Embryonic facial prominence (tissue), 1 donor: ENCODE measurements at regions not wholly inside any gene's neighbourhood (a gene's known extent, or its start where the extent isn't known, plus 50 kb on each side); places are given as distances from the start of the nearest gene placed in this dataset.
"Not testable (repeated sequence)": the region's sequence is repeated elsewhere in the genome, so short reads cannot be mapped to it uniquely, and the experiment has no call there.

Experiments used
- DNase-seq: peaks from one replicate; pipeline ENCODE4 v3.0.0-alpha.2; 2016; ENCODE audit errors: extremely low spot score

DNA sequence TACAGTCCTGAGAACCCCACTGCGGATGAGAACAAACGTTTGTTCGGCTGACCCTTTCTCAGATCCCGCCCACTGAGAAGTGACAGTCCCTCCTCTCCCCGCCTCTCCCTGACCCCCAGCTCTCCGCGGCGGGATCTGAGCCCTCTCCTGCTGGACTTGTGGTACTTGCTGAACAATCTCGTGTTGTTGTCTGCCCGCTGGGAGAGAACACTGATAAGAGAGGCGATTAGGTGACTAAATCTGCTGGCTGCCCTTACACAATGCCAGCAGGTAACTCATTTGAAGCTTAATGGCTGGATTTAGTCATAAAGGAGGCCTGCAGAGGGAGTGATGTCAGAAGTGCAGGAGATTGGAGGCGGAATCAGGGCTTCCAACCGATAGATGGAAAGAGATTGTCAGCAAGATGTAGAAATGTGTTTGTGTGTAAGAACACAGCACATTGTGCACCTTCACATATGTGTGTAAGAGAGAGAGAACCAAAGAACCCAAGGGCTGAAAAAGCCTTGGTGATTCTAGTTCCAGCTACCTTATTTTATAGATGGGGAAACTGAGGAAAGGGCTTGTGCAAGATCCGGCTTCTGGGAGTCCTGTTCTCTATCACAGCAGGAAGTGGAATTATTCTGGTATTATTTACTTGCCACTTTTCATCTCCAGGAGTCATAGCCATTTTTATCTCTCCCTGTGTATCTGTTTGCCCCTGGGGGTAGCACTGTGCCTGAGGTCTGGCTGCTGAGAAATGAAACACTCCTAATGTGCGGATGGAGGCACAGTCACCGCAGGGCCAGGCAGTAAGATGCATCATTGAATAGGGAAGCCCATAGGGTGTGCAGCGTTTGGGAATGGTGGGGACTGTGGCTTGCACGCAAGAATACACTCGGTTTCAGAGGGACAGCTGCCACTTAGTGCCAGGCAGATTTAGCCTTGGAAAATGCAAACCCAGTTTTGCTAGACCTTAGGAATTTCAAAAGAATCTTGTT, 203.7 kb upstream of the MSX2 start:
- DNase-seq = no peak

DNA sequence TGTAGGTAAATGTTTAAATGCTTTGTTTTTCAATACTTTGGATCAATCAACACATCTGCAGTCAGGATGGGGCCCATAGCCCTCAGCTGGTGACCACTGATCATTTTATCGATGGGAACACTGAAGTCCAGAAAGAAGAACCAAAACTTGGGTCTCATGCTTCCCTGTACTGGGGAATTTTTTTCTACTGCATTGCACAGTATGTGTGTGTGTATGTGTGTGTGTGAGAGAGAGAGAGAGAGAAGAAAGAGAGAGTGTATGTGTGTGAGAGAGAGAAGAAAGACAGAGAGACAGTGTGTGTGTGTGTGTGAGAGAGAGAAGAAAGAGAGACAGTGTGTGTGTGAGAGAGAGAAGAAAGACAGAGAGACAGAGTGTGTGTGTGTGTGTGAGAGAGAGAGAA, 202.9 kb upstream of the MSX2 start:
- DNase-seq = no peak

DNA sequence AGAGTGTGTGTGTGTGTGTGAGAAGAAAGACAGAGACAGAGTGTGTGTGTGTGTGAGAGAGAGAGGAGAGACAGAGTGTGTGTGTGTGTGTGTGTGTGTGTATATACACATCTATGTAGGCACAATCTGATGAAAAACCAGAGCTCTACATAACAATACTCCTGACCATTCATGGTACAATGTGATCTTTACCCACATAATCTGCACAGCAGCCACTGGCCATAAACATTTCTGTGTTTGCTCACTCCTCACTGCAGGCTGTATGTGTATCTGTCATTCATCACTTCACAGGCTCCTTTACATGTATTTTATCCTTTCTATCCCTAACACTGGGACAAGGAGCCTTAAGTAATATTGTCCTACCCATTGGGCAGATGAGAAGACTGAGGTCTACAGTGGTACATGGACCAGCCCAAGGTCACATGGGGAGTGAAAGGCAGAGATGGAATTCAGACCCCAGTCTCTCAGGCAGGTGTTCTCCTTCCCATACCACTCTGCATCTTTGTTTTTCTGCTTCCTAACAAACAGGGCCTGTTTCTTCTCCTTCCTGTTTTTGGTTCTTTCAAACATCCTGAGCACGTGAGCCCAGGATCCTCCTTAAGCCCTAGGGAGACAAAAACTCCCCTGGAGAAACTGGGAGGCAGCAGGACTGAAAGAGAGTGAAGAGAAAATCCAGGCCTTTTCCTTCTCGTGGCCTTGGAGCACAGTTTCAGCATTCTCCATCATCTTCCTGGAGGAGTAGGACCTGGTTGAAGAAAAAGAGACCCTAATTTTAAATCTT, 201.7 kb upstream of the MSX2 start:
- no peak for DNase-seq

DNA sequence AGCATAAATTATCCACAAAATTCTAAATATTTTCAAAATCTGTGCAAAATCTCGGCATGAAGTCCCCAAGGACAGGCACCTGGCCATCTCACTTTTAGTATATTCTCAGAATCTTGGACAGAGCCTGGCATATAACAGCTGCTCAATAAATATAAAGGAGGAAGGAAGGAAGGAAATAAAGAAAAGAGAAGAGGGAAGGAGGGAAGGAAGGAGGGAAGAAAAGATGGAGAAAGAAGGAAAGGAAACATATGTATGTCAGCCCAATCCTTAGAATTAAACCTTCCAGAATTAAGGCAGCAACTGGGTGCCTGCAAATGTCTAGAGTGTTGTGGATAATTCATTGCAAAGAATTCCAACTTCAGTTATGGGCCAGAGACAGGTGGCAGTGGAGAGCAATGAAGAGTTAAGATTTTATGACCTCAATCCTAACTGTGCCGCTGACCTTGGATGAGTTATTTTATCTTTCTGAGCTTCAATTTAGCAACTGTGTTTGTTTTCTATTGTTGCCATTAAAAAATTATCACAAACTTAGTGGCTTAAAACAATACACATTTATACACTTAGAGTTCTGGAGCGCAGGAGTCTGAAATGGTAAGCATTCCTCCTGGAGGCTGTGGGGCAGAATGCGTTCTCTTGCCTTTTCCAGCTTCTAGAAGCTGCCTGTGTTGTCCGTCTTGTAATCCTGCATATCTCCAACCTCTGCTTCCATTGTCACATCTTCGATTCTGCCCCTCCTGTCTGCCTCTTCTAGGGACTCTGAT, 200.9 kb upstream of the MSX2 start:
- DNase-seq = no peak

DNA sequence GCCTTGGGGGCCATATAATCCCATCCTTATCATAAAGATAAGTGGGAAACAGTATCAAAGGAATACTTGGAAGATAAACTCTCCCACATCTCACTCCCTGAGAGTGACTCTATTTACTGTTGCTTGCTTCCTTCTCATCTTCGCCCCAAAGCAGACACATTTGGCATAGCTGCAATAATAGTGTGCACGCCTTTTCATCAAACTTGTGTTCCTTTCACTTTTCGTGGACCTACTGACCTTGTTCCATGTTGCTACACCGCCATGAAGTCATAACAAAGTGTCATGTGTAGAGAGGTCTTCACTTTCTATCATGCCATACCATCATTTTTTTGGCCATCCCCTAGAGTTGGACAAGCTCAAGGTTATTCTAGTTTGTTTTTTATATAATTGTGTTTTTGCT, 200.0 kb upstream of the MSX2 start:
- no peak for DNase-seq

DNA sequence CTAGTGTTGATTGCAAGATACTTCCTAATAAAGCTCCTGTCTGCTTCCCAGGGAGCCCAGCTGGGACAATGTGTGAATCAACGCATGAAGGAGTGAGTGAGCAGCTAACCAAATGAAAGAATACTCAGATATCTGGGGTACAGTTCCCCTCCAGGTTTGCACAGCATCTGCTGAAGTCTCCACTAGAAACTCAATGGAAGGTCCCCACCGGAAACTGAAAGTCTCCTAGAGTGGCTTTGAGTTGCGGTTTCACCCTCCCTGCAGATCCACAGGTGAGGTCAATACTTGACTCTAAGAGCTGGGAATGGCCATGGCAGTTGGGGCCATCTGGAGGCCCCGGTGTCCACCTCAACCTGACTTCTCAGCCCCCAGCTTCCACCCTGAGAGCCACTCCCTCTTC, 198.2 kb upstream of the MSX2 start:
- DNase-seq = no peak

DNA sequence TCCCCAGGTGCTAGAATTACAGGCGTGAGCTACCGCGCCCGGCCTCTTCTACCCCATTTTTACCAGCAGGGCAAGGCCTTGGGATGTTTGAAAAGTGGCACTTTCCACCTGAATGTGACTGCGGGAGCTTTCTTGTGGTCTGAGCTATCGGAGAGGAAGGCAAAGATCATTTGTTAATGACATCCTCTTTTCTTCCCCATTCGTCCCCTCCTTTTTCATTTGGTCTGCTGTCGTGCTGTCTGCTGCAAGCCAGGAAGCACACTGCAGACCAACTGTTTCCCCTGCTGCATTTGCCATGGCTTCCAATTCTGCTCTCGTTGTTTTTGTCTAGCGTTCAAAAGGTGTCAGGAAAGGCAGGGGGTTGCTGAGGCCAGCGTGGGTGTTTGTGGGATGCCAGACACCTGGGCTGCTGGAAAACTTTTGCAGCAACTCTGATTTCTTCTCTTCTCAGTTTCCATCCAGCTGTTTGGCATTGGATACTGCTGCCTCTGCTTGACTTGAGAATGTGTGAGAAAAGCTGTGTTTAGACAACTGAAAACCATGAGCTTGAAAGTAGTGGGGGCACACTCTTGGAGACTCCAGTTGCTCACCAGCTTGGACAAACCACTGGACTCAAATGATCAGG, 196.4 kb upstream of the MSX2 start:
- DNase-seq = no peak

DNA sequence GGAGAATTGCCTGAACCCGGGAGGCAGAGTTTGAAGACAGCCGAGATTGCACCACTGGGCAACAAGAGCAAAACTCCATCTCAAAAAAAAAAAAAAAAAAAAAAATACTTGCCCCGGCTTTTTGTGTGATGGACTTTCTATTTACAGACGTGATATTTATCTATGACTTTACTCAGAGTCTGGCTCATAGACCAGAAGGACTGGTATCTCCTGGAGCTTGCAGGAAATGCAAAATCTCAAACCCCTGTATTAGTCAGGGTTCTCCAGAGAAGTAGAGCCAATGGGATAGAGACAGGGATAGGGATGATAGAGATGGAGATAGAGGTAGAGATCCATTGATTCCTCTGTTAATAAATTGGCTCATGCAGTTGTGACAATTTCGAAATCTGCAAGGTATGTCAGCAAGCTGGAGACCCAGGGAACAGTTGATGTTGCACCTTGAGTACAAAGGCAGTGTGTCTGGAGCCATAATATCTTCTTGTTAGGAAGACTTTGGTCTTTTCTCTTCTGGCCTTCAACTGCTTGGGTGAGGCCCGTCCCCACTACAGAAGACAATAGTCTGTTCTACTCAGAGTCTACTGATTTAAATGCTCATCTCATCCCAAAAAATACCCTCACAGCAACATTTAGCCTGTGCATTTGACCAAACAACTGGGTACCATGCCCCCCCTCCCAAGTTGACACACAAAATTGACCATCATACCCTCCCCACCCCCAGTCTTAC, 195.4 kb upstream of the MSX2 start:
- DNase-seq = no peak

DNA sequence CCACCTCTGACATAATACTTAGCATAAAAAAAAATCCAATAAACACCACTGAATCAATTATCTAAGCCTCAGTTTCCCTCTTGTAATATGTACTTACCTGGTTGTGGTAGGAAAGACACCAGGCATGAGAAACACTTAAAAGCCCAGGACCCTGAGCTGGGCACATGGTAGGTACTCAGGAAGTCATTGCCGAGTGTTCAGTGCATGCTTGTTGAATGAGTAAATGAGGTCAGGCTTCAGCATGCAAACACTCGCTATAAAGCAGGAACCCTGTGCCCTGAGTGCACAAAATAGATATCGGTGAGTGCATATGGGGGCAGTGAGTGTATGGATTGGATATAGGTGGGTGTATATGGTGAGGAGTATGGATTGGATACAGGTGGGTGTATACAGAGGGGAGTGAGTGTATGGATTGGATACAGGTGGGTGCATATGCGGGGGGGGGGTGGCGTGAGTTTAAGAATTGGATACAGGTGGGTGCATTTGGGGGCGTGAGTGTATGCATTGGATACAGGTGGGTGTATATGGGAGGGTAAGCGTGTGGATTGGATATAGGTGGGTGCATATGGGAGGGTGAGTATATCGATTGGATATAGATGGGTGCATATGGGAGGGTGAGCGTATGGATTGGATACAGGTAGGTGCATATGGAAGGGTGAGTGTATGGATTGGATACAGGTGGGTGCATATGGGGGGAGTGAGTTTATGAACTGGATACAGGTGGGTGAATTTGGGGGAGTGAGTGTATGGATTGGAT, 194.3 kb upstream of the MSX2 start:
- DNase-seq = no peak

DNA sequence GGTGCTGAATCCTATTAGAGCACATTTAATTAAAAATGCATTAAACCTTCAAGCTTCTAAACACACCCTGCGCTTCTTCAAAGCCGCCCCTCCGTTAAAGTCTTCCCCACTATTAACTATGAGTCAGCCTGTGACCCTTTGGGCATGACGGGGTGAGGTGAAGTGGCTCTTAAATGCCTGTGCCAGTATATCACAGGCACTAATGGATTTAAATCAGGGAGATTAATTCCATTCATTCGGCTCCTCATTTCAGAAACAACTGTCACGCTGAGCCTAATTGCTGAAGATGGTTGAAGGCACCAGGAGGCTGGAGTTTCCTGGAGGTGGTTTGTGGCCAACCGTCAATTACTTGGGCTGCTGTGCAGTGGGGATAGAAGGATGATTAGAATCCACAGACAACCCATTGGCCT, 192.6 kb upstream of the MSX2 start:
- no peak for DNase-seq

DNA sequence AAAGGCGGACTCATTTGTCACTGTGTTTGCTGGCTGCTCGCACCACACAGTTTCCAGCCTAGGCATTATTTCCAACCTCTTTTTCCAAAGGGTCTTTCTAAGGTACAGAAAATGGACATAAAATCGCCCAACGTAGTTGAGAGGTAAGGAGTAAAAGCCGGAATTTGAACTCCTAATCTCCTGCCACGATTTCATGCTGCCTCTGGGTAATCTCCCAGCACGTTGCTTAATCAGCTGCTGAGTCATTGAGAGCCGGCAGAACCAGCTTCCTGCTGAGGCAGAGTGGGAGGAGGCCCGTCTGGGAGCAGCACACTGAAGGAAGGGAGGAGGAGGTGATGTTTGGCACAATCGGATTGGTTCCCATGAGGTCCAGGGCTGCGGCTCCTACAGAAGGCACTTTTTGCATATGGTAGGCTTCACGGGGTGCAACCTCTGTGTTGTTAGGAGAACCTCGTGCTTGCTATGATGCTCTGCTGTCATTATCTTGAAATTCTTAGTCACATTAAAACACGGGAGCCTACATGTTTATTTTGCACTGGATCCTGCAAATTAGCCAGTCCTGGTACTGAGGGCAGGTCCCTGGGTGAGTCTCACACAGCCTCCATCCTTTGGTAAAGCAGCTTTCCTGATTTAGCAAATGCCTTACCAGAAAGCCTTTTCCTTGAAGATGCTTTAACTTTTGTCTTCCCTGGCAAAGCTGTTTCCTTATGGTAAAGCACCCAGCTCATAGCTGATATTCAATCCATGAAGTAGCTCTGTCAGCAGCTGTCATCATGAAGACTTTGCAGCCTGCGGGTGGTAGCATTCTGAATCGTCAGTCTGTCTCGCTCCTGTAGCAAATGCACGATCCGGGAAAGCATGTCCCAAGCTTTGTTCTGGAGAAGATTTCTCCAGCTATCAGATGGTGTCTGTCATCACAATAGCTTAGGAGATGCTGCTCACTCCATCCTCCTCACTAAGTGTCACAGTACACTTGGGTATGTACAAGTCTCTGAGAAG, 191.6 kb upstream of the MSX2 start:
- DNase-seq = peak; percentile 14

DNA sequence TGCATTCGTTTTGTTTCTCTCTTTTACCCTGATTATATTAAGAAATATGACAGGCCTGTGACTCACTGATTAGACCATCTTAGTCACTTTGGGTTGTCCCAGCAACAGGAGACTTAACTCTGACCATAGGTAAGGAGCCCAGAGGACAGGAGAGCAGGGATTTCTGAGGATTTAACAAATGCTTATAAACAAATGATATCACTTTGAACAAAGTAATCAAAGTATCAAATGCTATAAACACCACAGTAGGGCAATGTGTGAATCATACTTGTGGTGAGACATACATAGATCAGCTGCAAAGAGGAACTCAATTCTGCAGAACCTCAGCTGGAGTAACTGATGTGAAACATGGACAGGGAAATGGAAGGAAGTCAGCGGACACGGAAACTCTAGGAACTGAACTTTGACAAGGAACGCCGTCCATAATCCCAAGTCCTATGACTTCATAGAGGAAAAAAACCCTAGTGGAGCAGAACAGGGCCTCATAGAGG, 190.6 kb upstream of the MSX2 start:
- no peak for DNase-seq

DNA sequence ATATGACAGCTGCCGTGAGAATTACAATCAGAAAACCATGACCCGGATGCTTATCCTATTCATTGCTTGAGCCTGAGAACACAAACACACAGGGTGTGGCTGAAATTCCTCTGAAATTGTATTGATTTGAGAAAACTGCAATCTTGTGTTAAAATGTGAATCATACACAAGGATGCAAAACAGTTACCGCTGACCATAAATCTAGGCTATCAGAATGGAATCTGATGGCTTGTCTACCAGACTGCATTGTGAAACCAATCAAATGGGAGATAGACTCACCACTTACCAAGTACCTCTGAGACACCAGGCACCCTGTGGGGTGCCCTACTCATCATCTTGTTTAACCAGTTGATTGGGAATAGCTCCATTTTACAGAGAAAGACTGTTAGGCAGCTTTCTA, 188.7 kb upstream of the MSX2 start:
- no peak for DNase-seq

DNA sequence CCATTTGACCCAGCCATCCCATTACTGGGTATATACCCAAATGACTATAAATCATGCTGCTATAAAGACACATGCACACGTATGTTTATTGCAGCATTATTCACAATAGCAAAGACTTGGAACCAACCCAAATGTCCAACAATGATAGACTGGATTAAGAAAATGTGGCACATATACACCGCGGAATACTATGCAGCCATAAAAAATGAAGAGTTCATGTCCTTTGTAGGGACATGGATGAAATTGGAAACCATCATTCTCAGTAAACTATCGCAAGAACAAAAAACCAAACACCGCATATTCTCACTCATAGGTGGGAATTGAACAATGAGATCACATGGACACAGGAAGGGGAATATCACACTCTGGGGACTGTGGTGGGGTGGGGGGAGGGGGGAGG, 184.6 kb upstream of the MSX2 start:
- DNase-seq = not testable (repeated sequence)

DNA sequence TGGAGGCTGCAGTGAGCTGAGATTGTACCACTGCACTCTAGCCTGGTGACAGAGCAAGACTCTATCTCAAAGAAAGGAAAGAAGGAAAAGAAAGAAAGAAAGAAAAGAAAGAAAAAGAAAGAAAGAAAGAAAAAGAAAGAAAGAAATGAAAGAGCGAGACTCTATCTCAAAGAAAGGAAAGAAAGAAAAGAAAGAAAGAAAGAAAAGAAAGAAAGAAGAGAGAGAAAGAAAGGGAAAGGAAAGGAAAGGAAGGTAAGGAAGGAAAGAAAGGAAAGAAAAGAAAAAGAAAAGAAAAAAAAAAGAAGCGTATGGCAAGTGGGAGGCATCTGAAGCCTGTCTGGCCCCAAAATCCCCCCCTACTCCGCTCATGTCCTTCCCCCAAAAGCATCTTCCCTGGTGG, 182.3 kb upstream of the MSX2 start:
- DNase-seq = no peak

DNA sequence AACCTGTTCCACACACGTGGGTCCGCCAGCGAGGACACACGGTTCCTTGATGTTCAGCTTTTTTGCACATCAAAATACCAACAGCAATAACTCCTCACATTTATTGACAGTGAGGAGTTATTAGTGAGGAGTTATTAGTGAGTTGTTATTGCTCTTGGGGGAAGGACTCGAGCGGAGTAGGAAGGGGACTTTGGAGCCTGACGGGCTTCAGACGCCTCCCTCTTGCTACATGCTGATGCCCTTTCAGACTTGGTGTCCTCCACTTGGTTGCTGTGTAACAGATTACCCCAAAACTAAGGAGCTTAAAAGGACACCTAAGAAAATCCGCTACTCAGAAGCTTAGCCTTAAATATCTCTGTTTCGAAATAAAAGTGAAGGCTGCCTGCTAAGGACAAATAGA, 181.9 kb upstream of the MSX2 start:
- no peak for DNase-seq

DNA sequence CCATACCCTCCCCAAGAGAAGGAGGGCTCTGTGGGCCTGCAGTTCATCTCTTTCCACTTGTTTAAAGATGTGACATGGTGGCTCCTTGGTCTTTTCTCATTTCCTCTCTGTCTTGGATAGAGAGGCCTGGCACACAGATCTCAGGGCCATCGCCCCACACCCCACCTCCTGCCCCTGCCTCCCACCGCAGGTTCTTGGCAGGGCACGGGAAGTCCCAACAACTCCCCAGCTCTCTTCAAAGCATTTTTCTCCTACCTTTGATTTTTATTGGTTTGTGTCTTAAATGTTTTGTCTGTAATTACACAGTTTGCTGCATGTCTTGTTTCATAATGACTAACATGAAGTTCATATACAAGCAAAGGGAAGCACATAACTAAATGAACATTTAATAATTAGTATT, 178.5 kb upstream of the MSX2 start:
- no peak for DNase-seq

DNA sequence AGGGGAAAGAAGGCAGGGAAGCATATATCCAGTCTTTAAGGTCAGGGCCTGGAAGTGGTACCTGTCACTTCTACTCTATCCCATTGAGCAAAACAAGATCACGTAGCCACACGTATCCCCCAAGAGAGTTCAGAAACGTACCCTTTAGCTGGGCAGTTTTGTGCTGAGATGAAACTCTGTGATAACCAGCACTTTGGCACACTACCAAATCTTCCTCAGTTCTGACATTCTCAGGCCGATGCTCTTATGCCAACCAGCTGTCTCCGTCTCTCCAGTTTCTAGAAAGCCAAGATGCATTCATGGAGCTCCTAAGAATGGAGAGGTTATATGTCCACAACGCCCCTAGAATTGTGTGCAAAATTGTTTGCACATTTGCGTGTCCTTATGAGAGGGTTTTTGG, 176.6 kb upstream of the MSX2 start:
- DNase-seq = no peak

DNA sequence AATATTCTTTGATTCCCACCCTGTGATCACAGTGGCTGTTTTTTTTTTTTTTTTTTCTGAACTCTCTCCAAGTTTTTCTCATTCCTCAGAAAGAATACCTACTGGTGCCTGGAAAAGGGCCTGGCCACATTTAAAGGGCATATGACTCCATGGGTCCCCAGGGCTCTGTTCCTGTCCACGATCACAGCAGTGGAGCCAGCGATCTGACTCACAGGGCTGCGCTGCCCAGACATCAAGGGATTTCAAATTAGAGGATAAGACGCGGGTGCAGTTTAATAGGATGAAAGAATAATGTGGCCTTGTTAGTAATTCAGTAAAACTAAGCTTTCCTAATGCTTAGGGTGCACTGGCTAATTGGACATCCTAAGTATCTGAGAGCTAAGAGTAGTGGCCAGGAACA, 175.1 kb upstream of the MSX2 start:
- DNase-seq = no peak
